ENCODE measurements at regions not wholly inside any gene's neighbourhood (a gene's known extent, or its start where the extent isn't known, plus 50 kb on each side); places are given as distances from the start of the nearest gene placed in this dataset.
"Not testable (repeated sequence)": the region's sequence is repeated elsewhere in the genome, so short reads cannot be mapped to it uniquely, and the experiment has no call there.

- H3K4me1 Mint-ChIP-seq (ENCODE audit: low read depth) = no peaks in the 10 kb centered on the region
- no peak overlapping the region for H3K4me3 Mint-ChIP-seq
- H3K27me3 Mint-ChIP-seq = no peaks in the 10 kb centered on the region
- H3K9me3 Mint-ChIP-seq = peaks cover 10% of the 10 kb centered on the region
- H3K36me3 Mint-ChIP-seq (ENCODE audit: low read depth) = no peaks in the 10 kb centered on the region
- H3K27ac Mint-ChIP-seq = no peak overlapping the region
These were observed 1538.3 kb upstream of the SEL1L start for GRCh38 chr14:83071888-83072501.

DNA sequence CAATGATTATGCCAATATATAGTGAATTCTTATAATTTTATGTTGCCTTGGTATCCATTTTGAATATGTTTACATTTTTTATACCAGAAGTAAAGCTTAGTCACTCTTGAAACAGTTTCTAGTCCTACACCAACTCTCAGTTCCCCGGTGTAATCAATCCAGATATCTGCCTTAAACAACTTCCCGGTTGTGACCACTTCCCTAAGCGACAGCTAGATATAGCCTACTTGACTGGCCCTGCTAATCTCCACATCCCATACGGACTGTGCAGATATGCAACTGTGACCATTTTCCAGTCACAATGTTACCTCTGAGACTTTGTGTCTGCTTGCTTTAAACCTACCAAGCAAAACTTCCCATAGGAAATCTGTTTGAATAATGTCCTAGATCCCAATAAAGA lies 1551.5 kb upstream of the SEL1L start:
- Mint-ChIP-seq H3K4me1 (ENCODE audit: low read depth) (no peaks in the 10 kb centered on the region), H3K36me3 (ENCODE audit: low read depth) (no peaks in the 10 kb centered on the region), H3K9me3 (peaks cover 4% of the 10 kb centered on the region), H3K27ac (no peak overlapping the region), H3K4me3 (no peak overlapping the region), H3K27me3 (no peaks in the 10 kb centered on the region)

DNA sequence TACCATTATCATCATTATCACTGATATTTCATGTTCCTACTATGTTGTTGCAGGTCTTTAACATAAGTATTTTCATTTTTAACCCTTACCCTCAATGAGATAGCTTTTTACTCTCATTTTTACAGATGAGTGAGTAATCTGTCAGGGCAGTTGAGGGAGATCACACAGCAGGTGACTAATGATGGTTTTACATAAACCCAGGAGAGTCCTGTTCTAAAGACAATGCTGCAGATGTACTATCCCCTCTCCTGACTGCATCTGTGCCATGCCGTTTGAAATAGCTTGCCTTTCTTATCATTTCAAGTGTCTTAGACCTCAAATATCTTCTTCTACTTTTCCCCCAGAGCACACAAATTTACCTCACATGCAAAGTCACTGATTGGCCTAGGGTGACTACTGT lies 1552.1 kb upstream of the SEL1L start:
- H3K4me3 Mint-ChIP-seq = no peak overlapping the region
- no peaks in the 10 kb centered on the region for H3K36me3 Mint-ChIP-seq (ENCODE audit: low read depth)
- no peaks in the 10 kb centered on the region for H3K4me1 Mint-ChIP-seq (ENCODE audit: low read depth)
- no peak overlapping the region for H3K27ac Mint-ChIP-seq
- no peaks in the 10 kb centered on the region for H3K27me3 Mint-ChIP-seq
- H3K9me3 Mint-ChIP-seq = peaks cover 4% of the 10 kb centered on the region

- not testable (repeated sequence) for H3K36me3 Mint-ChIP-seq (ENCODE audit: low read depth); H3K4me1 Mint-ChIP-seq (ENCODE audit: low read depth); H3K27me3 Mint-ChIP-seq; H3K4me3 Mint-ChIP-seq; H3K27ac Mint-ChIP-seq
- peaks cover 12% of the 10 kb centered on the region for H3K9me3 Mint-ChIP-seq
These were observed 1558.6 kb upstream of the SEL1L start for GRCh38 chr14:83091991-83092956.

- Mint-ChIP-seq H3K4me1 (ENCODE audit: low read depth) (no peaks in the 10 kb centered on the region), H3K36me3 (ENCODE audit: low read depth) (no peaks in the 10 kb centered on the region), H3K9me3 (peaks cover 18% of the 10 kb centered on the region), H3K4me3 (no peak overlapping the region), H3K27ac (no peak overlapping the region), H3K27me3 (no peaks in the 10 kb centered on the region)
These were observed 1562.4 kb upstream of the SEL1L start for GRCh38 chr14:83096092-83096491.

- Mint-ChIP-seq H3K4me1 (ENCODE audit: low read depth) (no peaks in the 10 kb centered on the region), H3K36me3 (ENCODE audit: low read depth) (no peaks in the 10 kb centered on the region), H3K9me3 (peaks cover 19% of the 10 kb centered on the region), H3K27me3 (no peaks in the 10 kb centered on the region), H3K27ac (no peak overlapping the region), H3K4me3 (no peak overlapping the region)
These were observed 1568.2 kb upstream of the SEL1L start for GRCh38 chr14:83101846-83102245.

DNA sequence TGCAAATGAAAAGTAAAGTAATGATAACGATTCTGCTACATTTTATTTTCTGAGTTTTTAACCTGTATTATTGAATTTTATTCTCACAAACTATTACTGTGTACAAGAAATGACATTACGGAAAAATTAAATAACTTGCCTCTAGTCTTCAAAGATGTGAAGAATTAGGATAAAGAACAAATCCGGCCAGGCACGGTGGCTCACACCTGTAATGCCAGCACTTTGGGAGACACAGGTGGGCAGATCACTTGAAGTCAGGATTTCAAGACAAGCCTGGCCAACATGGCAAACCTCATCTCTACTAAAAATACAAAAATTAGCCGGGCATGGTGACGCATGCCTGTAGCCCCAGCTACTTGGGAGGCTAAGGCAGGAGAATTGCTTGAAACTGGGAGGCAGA lies 1584.4 kb upstream of the SEL1L start:
- Mint-ChIP-seq H3K27me3 (no peaks in the 10 kb centered on the region), H3K9me3 (peaks cover 5% of the 10 kb centered on the region), H3K4me3 (no peak overlapping the region), H3K27ac (no peak overlapping the region), H3K4me1 (ENCODE audit: low read depth) (no peaks in the 10 kb centered on the region), H3K36me3 (ENCODE audit: low read depth) (no peaks in the 10 kb centered on the region)

- peaks cover 5% of the 10 kb centered on the region for H3K9me3 Mint-ChIP-seq
- H3K4me3 Mint-ChIP-seq = no peak overlapping the region
- no peaks in the 10 kb centered on the region for H3K4me1 Mint-ChIP-seq (ENCODE audit: low read depth)
- H3K36me3 Mint-ChIP-seq (ENCODE audit: low read depth) = no peaks in the 10 kb centered on the region
- no peaks in the 10 kb centered on the region for H3K27me3 Mint-ChIP-seq
- no peak overlapping the region for H3K27ac Mint-ChIP-seq
These were observed 1586.5 kb upstream of the SEL1L start for GRCh38 chr14:83120187-83120586.

DNA sequence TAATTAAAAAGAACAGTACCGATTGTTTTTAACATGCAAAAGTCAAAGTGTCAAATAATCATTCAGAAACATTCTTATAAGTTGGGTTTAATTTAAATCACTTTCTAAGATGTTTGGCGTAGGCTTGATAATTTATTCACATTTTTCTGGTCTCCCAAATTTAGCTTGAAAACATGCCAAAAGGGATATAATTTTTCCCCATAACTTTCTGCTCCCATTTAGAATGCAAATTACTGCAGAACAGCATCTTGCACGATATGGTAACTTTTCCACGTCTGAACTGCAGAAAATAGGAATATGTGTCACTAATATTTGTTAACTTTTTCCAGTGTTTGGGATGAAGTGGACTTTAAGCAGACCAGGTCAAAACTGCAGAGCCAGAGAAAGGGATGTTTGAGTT lies 1592.4 kb upstream of the SEL1L start:
- H3K36me3 Mint-ChIP-seq (ENCODE audit: low read depth) = no peaks in the 10 kb centered on the region
- H3K27me3 Mint-ChIP-seq = no peaks in the 10 kb centered on the region
- H3K27ac Mint-ChIP-seq = no peak overlapping the region
- H3K4me1 Mint-ChIP-seq (ENCODE audit: low read depth) = no peaks in the 10 kb centered on the region
- H3K9me3 Mint-ChIP-seq = peaks cover 19% of the 10 kb centered on the region
- H3K4me3 Mint-ChIP-seq = no peak overlapping the region

- Mint-ChIP-seq H3K27ac (no peak overlapping the region), H3K36me3 (ENCODE audit: low read depth) (no peaks in the 10 kb centered on the region), H3K4me1 (ENCODE audit: low read depth) (no peaks in the 10 kb centered on the region)
These were observed 1595.1 kb upstream of the SEL1L start for GRCh38 chr14:83128783-83129182.

GRCh38 chr14:83129496-83129895 lies 1595.8 kb upstream of the SEL1L start:
- H3K4me1 Mint-ChIP-seq (ENCODE audit: low read depth) = no peaks in the 10 kb centered on the region
- H3K27ac Mint-ChIP-seq = no peak overlapping the region
- H3K36me3 Mint-ChIP-seq (ENCODE audit: low read depth) = no peaks in the 10 kb centered on the region
- no peaks in the 10 kb centered on the region for H3K27me3 Mint-ChIP-seq
- peaks cover 14% of the 10 kb centered on the region for H3K9me3 Mint-ChIP-seq
- H3K4me3 Mint-ChIP-seq = no peak overlapping the region

More at GRCh38 chr14:83128783-83129182, 1595.1 kb upstream of the SEL1L start:
- peaks cover 14% of the 10 kb centered on the region for H3K9me3 Mint-ChIP-seq
- no peak overlapping the region for H3K4me3 Mint-ChIP-seq
- H3K27me3 Mint-ChIP-seq = no peaks in the 10 kb centered on the region

DNA sequence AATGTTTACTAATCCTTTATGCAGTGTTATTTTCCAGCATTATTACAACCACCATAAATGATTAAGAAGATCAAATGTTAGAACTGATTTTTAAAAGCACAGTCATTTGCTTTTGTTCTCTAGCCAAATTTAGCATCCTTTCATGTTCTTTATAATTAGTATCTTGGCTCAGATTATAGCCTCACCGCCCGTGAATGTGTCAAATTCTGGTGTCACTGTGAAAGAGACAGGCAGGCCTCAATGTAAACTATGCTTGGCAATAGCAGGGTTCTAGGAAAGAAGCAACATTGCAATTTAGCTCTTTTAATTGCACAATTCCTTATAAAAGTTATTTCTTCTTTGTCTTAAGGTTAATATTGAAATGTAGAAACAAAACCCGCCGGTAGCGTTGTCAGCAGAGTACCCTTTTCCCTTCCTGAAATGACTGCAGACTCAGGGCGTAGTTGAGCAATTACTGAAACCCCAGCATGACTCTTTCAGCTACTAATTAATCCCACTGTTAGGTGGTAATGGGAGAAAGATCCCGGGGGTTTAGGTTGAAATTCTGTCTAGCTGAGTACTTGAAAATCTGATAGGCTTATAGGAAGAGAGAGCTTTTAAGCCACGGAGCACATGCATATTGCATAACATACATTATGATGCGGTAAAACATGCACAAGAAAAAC lies 1600.5 kb upstream of the SEL1L start:
- no peaks in the 10 kb centered on the region for H3K36me3 Mint-ChIP-seq (ENCODE audit: low read depth)
- no peak overlapping the region for H3K27ac Mint-ChIP-seq
- peaks cover 23% of the 10 kb centered on the region for H3K9me3 Mint-ChIP-seq
- no peak overlapping the region for H3K4me3 Mint-ChIP-seq
- H3K27me3 Mint-ChIP-seq = no peaks in the 10 kb centered on the region
- H3K4me1 Mint-ChIP-seq (ENCODE audit: low read depth) = no peaks in the 10 kb centered on the region

DNA sequence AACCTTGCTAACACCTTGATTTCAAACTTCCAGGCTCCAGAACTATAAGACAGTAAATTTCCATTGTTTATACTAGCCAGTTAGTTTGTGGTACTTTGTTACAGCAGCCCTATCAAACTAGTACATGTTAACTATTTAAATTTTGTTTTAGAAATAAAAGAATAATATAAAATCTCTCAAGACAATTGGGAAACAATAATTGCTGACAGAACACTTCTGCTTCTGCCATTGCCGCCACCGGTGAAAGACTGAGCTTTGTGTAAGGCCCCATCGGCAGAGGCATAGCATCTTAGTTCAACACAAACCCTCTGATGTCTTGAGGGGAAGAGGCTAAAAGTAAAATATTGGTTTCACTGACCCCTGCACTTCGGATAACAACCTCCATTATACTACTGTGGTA lies 1607.1 kb upstream of the SEL1L start:
- Mint-ChIP-seq H3K9me3 (peaks cover 19% of the 10 kb centered on the region), H3K27me3 (no peaks in the 10 kb centered on the region), H3K4me3 (no peak overlapping the region), H3K27ac (no peak overlapping the region), H3K36me3 (ENCODE audit: low read depth) (no peaks in the 10 kb centered on the region), H3K4me1 (ENCODE audit: low read depth) (no peaks in the 10 kb centered on the region)

DNA sequence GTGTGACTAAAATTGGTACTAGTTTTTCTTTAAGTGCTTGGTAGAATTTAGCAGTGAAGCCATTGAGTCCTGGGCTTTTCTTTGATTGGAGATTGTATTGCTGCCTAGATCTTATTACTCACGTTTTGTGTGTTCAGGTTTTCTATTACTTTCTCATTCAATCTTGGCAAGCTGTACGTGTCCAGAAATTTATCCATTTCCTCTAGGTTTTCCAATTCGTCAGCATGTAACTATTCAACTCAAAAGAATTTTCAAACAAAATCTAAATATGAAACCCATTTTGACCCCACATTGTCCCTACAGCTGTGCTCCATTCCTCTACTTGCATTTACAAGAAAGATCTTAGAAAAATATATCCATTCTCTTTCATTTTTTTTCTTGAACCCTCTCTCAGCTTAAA lies 1613.4 kb upstream of the SEL1L start:
- peaks cover 12% of the 10 kb centered on the region for H3K9me3 Mint-ChIP-seq
- no peak overlapping the region for H3K27ac Mint-ChIP-seq

DNA sequence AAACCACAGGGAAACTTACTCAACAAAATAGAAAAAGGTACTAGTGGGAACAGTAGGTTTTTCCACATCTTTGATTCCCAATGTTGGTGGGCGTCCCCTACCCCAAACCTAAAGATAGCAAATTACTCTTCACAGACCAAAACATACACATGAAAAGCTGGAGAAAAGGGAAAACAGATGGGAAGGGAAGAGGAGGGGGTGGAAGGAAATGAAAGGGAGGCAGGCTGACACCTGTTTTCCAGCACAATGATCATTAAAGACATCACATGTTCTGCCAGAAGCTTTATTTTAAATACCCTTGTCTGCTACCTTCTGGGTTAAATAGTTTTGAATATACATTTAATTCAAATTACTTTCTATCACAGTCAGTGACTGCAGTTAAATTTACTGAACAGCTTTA lies 1617.9 kb upstream of the SEL1L start:
- H3K4me1 Mint-ChIP-seq (ENCODE audit: low read depth) = no peaks in the 10 kb centered on the region
- no peaks in the 10 kb centered on the region for H3K27me3 Mint-ChIP-seq
- no peaks in the 10 kb centered on the region for H3K36me3 Mint-ChIP-seq (ENCODE audit: low read depth)
- H3K27ac Mint-ChIP-seq = no peak overlapping the region
- H3K4me3 Mint-ChIP-seq = no peak overlapping the region
- H3K9me3 Mint-ChIP-seq = peaks cover 12% of the 10 kb centered on the region

More for the DNA sequence above, 1613.4 kb upstream of the SEL1L start:
- Mint-ChIP-seq H3K27me3 (no peaks in the 10 kb centered on the region), H3K36me3 (ENCODE audit: low read depth) (no peaks in the 10 kb centered on the region), H3K4me3 (no peak overlapping the region), H3K4me1 (ENCODE audit: low read depth) (no peaks in the 10 kb centered on the region)

Data from stimulated activated naive CD8-positive, alpha-beta T cell treated with anti-CD3 and anti-CD28 coated beads, Interleukin-15, Interleukin-2, amounts not matched to agents 100 ng/mL and 50 ng/mL, for 24 hours (primary cell).